HepG2 (cell line): ENCODE measurements at regions not wholly inside any gene's neighbourhood (a gene's known extent, or its start where the extent isn't known, plus 50 kb on each side); places are given as distances from the start of the nearest gene placed in this dataset.

ENCODE experiments used
- ATAC-seq: fragments of 200-7000 bp; cut with Tn5 transposase; 3 replicates; pipeline ENCODE4 v1.9.1; 2020; ENCODE audit warnings: mild to moderate bottlenecking, moderate library complexity
- BruUV-seq: library from RNA; stranded (reverse); fragments of 400-500 nt; replicated peaks from 2 replicates; lab custom pipeline; 2021; lab: Mats Ljungman, UMichigan
- CTCF ChIA-PET: fragments of 300-600 bp; formaldehyde crosslinking; extraction: SDS; loops from one replicate; lab custom pipeline; 2021; ENCODE audit warnings: low total read pairs, inconsistent platforms, low intra/inter-chr PET ratio; lab: Yijun Ruan, JAX
- POLR2A ChIA-PET: fragments of 350-600 bp; sonication (Branson Sonifier 250); formaldehyde crosslinking; loops from one replicate; lab custom pipeline; 2020; ENCODE audit warnings: antibody characterized with exemption, inconsistent platforms; lab: Yijun Ruan, JAX
- DNase-seq: peaks from one replicate; pipeline ENCODE4 v3.0.0-alpha.2; 2015; ENCODE audit warnings: low spot score
- FAIRE-seq: peaks from 3 replicates; lab custom pipeline; 2011; peaks lifted over from hg19 to GRCh38; lab: Jason Lieb, UNC
- H2AFZ ChIP-seq: one replicate; pipeline ENCODE4 v1.6.1; 2011; ENCODE audit warnings: low read length, inconsistent platforms
- H3K27ac ChIP-seq: fragments of 300-600 bp; 3 replicates; pipeline ENCODE4 v1.8.0; 2011; ENCODE audit warnings: mixed run types, mild to moderate bottlenecking, mixed read lengths, low read length, inconsistent platforms; ENCODE audit not compliant: insufficient read depth; ENCODE audit errors: extremely low read length
- H3K27me3 ChIP-seq, 2 experiments: fragments of 200-600 bp in 1 of 2; 2 replicates in 1 of 2; 3 replicates in 1 of 2; pipeline versions ENCODE4 v1.6.0 to v1.8.0; 2011; ENCODE audit warnings: low read length in 2 of 2, mild to moderate bottlenecking in 2 of 2, moderate library complexity in 2 of 2, inconsistent platforms in 1 of 2; ENCODE audit not compliant: insufficient read depth in 2 of 2, control insufficient read depth in 1 of 2
- H3K36me3 ChIP-seq, 2 experiments: fragments of 200-600 bp in 1 of 2; replicated peaks in 1 of 2; 2 replicates in 1 of 2; 3 replicates in 1 of 2; pipeline versions ENCODE4 v1.5.1 to v1.8.0; 2011; ENCODE audit warnings: low read length in 2 of 2, inconsistent platforms in 1 of 2; ENCODE audit not compliant: insufficient read depth in 2 of 2, control insufficient read depth in 1 of 2
- H3K4me1 ChIP-seq: 2 replicates; pipeline ENCODE4 v1.5.1; 2012; ENCODE audit warnings: low read length, inconsistent platforms; ENCODE audit not compliant: insufficient read depth
- H3K4me2 ChIP-seq: 2 replicates; pipeline ENCODE4 v1.6.0; 2011; ENCODE audit warnings: low read depth, low read length, inconsistent platforms
- H3K4me3 ChIP-seq, 3 experiments: fragments of 200-600 bp in 1 of 3; sonication (generic), shearing (Covaris generic) in 1 of 3; replicated peaks in 1 of 3; 2 replicates each; pipeline ENCODE4 v1.5.1; 2011 to 2016; ENCODE audit warnings: low read length in 3 of 3, inconsistent platforms in 2 of 3, low read depth in 2 of 3, mild to moderate bottlenecking in 2 of 3, control low read depth in 1 of 3, mixed read lengths in 1 of 3; ENCODE audit not compliant: insufficient read depth in 1 of 3
- H3K79me2 ChIP-seq: one replicate; pipeline ENCODE4 v1.6.1; 2011; ENCODE audit warnings: low read length, inconsistent platforms; ENCODE audit not compliant: insufficient read depth
- H3K9ac ChIP-seq: 2 replicates; pipeline ENCODE4 v1.6.0; 2011; ENCODE audit warnings: mild to moderate bottlenecking, low read depth, low read length, inconsistent platforms; ENCODE audit not compliant: insufficient read depth
- H3K9me3 ChIP-seq: 2 replicates; pipeline ENCODE4 v1.5.1; 2012; ENCODE audit warnings: mild to moderate bottlenecking, low read length
- H4K20me1 ChIP-seq: 2 replicates; pipeline ENCODE4 v1.6.0; 2011; ENCODE audit warnings: inconsistent platforms, mild to moderate bottlenecking, low read length, moderate library complexity; ENCODE audit not compliant: insufficient read depth
- ATF2 ChIP-seq: sonication (generic); formaldehyde crosslinking; IDR thresholded peaks from 2 replicates; pipeline ENCODE4 v1.4.0; 2020; ENCODE audit warnings: missing genetic modification reagents
- KAT8 ChIP-seq: IDR thresholded peaks from 2 replicates; pipeline ENCODE4 v1.6.1; 2016; ENCODE audit warnings: missing genetic modification reagents, missing compliant biosample characterization
- MXI1 ChIP-seq: IDR thresholded peaks from 3 replicates; pipeline ENCODE4 v1.6.1; 2012; ENCODE audit warnings: low read depth, low read length, inconsistent platforms, borderline replicate concordance
- POLR2G ChIP-seq: fragments of 200-400 bp; formaldehyde crosslinking; IDR thresholded peaks from 2 replicates; pipeline ENCODE4 v1.6.1; 2018; ENCODE audit warnings: mild to moderate bottlenecking, low read depth, low read length, moderate library complexity
- RFX5 ChIP-seq: IDR thresholded peaks from 2 replicates; pipeline ENCODE4 v1.6.1; 2011; ENCODE audit warnings: low read depth, low read length, improper control_type of control experiment
- ZBTB1 ChIP-seq: sonication (generic); formaldehyde crosslinking; IDR thresholded peaks from 2 replicates; pipeline ENCODE4 v1.4.0; 2020; ENCODE audit warnings: missing genetic modification reagents, borderline replicate concordance
- ZBTB43 ChIP-seq: sonication (generic); formaldehyde crosslinking; conservative IDR thresholded peaks from 2 replicates; pipeline ENCODE4 v1.4.0; 2020; ENCODE audit warnings: missing genetic modification reagents
- WGBS: methylation state at CpG from one replicate; pipeline ENCODE4 v1.1.6; 2017; ENCODE audit warnings: low lambda C conversion rate; 5-methylcytosine and 5-hydroxymethylcytosine counted together
- in situ Hi-C: cut with HindIII; loops from 2 replicates; pipeline ENCODE4 v1.10.0; 2017; ENCODE audit warnings: low pct_unique_long_range_greater_than_20kb; ENCODE audit not compliant: extremely low pct_ligation_motif_present
- intact Hi-C: fragments of 100-400 bp; cut with micrococcal nuclease; formaldehyde crosslinking; loops from one replicate; pipeline ENCODE4 v1.10.0; 2022; ENCODE audit not compliant: unreplicated experiment
- TF ChIP-seq, protein P1 (sequence below): sonication (generic); formaldehyde crosslinking; IDR thresholded peaks from 2 replicates; pipeline ENCODE4 v1.5.1; 2020; ENCODE audit warnings: mild to moderate bottlenecking, moderate library complexity, missing genetic modification reagents

DNA sequence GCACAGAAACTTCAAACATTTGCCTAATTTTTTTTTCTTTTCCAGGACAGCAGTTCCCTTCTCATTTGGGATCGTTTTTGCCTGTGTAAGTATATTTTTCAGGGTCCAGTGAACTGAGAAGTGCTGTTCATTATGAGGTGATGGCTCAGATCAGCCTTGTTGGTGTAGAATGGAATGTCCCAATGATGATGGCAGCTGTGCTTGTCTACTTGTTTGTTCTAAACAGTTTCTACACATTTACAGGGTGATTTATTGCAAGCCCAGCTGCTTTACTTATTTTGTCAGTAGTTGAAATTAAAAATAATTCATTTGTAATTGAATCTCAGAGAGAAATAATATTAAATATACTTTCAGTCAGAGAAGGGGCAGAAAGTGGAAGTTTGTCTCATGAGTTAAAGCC is 337.6 kb upstream of the SEMA6A start (continued):
- TF ChIP-seq, protein P1, sequence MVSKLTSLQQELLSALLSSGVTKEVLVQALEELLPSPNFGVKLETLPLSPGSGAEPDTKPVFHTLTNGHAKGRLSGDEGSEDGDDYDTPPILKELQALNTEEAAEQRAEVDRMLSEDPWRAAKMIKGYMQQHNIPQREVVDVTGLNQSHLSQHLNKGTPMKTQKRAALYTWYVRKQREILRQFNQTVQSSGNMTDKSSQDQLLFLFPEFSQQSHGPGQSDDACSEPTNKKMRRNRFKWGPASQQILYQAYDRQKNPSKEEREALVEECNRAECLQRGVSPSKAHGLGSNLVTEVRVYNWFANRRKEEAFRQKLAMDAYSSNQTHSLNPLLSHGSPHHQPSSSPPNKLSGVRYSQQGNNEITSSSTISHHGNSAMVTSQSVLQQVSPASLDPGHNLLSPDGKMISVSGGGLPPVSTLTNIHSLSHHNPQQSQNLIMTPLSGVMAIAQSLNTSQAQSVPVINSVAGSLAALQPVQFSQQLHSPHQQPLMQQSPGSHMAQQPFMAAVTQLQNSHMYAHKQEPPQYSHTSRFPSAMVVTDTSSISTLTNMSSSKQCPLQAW (CRISPR knock-in tag) = no peak

DNA sequence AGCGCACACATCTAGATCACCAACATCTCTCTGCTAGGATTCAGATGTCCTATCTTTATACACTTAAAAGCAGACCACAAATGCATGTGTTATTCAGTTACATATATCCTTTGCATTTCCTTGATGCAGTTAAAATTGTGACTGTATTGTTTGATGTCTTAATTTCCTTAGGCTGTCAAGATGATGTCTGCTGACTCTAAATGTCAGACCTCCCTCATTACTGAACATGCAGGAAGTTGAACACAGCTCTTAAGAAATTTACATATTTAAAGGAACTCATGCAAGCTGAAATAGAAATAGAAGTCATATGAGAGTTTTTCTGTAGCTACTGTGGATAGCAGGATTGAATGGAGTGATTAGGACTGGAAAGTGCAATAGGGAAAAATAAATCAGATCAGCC is 336.5 kb upstream of the SEMA6A start:
- in situ Hi-C loops (no loop called here), intact Hi-C loops (no loop called here)
- Histone ChIP-seq H3K36me3 (no peaks in the 10 kb centered on the region), H3K27me3 (no peaks in the 10 kb centered on the region; a peak in 1 of 5 replicates), H3K9me3 (no peaks in the 10 kb centered on the region), H3K79me2 (no peaks in the 10 kb centered on the region), H3K9ac (no peak overlapping the region), H2AFZ (no peak overlapping the region), H4K20me1 (no peaks in the 10 kb centered on the region), H3K27ac (no peak overlapping the region), H3K4me3 (no peak overlapping the region), H3K4me2 (no peak overlapping the region), H3K4me1 (no peaks in the 10 kb centered on the region)
- 39% methylated on average over 1 of the region's 1 CpG for WGBS
- DNase-seq (no peak), ATAC-seq (no peak), FAIRE-seq (no peak)
- ChIA-PET POLR2A (no interaction called here), CTCF (no interaction called here)
- no TSS peak for BruUV-seq
- TF ChIP-seq RFX5 (no peak), ZBTB43 (CRISPR knock-in tag) (no peak), KAT8 (CRISPR knock-in tag) (no peak), MXI1 (no peak), POLR2G (no peak), ZBTB1 (CRISPR knock-in tag) (no peak), ATF2 (no peak)
